Fibroblast of upper back skin (primary cell): ENCODE measurements at regions not wholly inside any gene's neighbourhood (a gene's known extent, or its start where the extent isn't known, plus 50 kb on each side); places are given as distances from the start of the nearest gene placed in this dataset.
"Not testable (repeated sequence)": the region's sequence is repeated elsewhere in the genome, so short reads cannot be mapped to it uniquely, and the experiment has no call there.

Experiments used
- DNase-seq: peaks from one replicate; pipeline ENCODE4 v3.0.0-alpha.2; 2013

GRCh38 chr7:145784809-145785780, 331.5 kb upstream of the CNTNAP2 start:
- DNase-seq = no peak

DNA sequence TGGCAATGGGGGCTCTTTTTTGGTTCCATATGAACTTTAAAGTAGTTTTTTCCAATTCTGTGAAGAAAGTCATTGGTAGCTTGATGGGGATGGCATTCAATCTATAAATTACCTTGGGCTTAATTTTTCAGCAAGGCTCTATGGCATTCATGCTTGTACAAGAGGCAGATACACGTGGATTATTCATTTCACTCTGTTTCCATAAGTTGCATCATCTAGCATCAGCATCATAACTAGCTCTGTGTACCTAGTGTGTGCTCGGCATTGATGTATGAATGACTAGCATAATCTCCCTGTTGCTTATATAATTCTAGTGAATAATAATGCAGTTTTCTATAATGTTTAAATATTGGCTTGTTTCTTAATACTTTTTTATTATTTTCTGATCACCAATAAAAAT, 335.2 kb upstream of the CNTNAP2 start:
- DNase-seq = not testable (repeated sequence)

GRCh38 chr7:145779140-145779539, 337.5 kb upstream of the CNTNAP2 start:
- DNase-seq = no peak

DNA sequence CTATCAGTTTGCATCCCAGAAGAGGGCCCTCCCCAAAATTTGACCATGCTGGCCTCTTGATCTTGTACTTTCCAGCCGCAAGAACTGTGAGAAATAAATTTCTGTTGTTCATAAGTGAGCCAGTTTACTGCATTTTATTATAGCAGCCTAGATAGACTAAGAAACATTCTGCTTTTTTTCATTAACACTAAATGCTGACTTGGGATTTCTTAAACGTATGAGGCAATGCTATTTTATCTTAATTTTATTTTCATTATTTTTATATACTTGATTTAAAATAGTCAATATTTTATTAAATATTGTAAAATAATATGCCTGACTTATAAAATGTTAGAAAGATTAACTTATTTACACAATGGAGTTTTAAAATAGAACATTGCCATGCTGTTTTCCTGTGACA, 341.8 kb upstream of the CNTNAP2 start:
- DNase-seq = no peak

DNA sequence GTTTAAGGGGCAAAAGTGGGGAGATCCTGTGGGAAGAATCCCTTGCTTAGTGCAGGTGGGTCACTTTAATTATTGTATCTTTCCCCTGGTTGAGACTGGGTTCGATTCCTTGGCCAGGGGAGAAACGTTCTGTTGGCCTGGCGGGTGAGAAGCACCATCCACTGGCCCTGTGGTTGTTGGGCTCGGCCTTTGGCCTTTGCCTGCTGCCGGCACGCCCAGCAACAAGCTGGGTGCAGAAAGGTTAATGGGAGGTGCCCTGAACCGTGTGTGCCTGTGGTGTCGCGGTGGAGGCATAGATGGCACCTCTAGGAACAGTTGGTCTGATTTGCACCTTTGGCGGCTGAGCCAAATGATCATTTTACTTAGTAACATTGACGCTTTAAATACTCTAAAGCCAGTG, 363.6 kb upstream of the CNTNAP2 start:
- DNase-seq = no peak

GRCh38 chr7:145737617-145738016, 379.0 kb upstream of the CNTNAP2 start:
- DNase-seq = no peak

DNA sequence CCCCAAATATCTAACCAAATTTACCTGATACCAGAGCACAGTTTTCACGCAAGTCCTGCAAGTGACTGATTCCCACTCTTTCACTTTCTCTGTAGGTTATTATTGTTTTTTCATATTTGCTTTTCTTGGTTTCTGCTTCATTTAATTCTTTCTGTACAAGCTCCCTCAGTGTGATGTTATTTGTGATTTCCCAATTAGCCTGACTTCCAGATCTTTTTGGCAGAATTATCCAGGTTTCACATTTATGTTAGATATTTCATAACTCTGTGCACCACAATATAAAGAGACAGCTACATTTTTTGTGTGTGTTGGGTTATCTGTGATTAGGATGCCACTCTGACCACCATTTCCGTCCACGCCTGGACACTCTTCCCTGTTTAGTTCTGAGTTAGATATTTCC, 381.5 kb upstream of the CNTNAP2 start:
- DNase-seq = no peak

- DNase-seq = no peak
Measured at GRCh38 chr7:145732521-145732920, 384.1 kb upstream of the CNTNAP2 start.

DNA sequence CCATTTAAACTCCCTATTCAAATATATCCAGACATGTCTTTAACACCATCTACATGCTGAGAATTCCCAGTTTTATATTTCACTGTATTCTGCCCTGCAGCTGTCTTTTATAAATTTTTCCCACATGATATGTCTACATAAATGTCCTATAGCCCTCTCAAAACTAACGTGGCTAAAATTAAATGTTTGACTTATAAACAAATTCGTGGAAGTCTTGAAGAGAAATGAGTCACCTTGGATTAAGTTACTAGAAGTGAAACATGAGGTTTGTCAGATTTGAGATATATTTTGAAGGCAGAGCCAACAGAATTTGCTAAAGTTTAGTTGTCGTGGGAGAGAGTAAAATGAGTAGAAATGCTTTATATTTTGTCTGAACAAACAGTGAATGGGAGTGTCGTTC, 386.9 kb upstream of the CNTNAP2 start:
- DNase-seq = no peak

DNA sequence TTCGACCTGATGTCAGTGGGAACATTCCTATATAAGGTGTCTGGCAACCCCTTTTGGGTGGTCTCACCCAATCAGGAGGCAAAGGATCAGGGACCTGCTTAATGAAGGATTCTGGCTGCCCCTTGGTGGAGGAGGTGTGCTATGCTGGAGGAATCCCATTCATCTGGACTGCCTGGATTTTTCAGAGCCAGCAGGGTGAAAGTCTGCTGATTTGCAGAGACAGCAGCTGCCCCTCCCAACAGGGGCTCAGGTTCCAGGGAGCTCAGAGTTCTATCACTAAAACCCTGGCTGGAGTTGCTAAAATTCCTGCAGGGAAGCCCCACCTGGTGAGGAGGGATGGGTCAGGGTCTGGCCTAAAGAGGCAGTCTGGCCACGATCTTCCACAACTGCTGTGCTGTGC, 398.5 kb upstream of the CNTNAP2 start:
- no peak for DNase-seq

DNA sequence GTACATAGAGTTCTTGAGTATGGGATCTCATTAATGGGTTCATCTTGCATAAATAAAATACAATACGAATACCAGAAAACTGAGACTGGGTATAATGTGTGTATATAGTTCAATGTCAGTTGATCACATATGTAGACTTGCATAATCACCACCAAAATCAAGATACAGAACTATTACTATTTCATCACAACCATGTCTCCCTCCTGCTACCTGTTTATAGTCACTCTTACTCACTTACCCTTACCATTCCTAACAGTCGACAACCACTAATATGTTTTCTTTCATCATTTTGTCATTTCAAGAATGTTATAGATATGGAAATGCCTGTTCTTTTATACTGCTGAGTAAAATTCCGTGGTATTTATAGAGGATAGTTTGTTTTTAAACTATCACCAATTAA, 416.1 kb upstream of the CNTNAP2 start:
- DNase-seq = no peak

DNA sequence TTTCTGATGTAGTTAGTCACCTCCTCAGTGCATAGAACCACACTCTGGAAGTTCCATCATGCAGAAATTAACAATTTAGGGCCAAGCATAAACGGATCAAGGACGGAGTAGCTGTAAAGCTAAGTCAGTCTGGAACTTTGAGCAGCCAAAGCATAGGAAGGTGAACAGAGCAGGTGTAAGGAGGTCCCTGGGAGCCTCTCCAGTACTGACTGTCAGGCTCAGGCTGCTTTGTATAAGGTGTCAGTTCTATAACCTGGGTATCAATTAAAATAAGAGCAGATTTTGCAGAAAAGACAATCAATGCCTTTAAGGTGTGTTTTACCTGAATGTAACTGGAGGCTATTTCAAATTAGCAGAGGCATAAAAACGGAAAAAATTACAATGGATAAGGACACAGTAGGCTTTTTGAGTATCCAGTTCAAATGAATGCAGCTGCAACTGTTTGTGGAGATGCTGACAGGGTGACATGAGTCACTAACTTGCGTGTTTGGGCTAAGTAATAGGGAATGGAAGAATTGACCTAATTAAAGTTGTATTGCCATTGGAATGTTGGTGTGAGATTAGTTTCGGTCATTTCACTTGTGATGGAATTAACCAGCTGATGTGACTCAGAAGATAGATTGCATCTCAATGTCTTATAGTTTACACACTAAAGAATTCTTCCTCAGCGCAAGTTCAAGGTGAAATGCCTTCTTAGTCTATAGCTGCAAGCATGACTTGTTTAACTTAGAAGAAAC, 417.9 kb upstream of the CNTNAP2 start:
- peak; percentile 72 for DNase-seq

- not testable (repeated sequence) for DNase-seq
Measured at GRCh38 chr7:145697412-145698107, 419.0 kb upstream of the CNTNAP2 start.

DNA sequence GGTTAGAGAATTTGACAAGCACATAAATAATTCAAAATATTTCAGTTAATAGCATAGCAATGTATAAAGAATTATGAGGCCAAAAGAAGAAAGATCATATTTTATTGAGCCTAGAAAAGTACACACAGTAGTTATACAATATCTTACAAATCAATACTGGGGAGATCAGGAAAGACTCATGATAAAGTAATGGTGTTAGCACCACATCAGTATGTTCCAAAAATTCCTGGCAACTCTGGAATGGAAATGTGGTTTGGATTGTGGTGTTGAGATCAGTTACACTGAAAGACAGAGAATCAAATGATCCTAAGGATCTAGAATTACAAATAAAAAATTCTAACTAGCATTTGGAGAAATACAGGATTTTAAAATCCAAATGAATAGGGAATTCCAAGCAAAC, 420.5 kb upstream of the CNTNAP2 start:
- DNase-seq = peak; percentile 52

GRCh38 chr7:145692237-145692950, 424.2 kb upstream of the CNTNAP2 start:
- DNase-seq = peak; percentile 29

DNA sequence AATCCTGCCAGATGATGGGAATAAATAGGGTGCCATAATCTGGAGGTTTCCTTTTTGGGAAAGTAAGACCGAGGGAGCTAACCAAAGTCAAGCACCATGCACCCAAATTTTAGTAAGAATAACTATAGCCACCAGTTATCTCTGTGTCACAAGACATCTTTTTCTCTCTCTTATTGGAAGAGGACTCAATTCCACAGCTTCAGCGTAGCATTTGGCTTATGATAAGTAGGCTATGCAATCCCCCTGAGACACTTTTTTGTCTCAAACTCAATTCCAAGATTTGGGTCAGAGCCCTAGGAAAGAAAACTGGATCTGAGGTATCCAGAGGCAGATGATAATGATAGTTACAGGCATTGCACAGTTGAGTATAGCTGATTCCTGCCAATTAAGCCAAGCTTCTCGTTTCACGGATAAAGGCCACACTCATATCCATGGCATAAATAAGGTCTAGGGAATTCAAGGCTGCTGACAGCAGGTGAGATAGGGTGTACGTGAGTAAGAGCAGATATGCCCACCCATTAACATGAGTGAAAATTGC, 425.2 kb upstream of the CNTNAP2 start:
- DNase-seq = no peak

DNA sequence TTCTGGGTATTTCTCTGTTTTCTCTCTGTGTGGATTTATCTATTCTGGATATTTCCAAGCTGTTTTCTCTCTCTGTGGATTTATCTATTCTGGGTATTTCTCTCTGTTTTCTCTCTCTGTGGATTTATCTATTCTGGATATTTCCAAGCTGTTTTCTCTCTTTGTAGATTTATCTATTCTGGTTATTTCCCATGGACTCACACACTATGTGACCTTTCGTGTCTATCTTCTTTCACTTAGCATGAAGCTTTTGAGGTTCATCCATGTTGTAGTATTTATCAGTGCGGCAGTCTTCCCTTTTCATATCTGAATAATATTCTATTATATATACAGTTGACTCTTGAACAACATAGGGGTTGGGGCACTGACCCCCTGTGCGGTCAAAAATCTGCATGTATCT, 435.0 kb upstream of the CNTNAP2 start:
- no peak for DNase-seq

DNA sequence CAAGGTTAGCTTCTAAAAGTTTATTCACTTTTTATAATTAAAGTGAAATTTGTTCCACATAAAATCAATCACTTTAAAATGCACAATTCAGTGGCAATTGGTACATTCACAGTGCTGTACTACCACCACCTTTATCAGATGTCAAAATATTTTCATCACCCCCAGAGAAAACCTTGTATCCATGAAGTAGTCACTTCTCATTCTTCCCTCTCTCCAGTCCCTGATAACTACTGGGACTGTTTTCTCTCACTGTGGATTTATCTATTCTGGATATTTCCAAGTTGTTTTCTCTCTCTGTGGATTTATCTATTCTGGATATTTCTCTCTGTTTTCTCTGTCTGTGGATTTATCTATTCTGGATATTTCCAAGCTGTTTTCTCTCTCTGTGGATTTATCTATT, 435.4 kb upstream of the CNTNAP2 start:
- no peak for DNase-seq

DNA sequence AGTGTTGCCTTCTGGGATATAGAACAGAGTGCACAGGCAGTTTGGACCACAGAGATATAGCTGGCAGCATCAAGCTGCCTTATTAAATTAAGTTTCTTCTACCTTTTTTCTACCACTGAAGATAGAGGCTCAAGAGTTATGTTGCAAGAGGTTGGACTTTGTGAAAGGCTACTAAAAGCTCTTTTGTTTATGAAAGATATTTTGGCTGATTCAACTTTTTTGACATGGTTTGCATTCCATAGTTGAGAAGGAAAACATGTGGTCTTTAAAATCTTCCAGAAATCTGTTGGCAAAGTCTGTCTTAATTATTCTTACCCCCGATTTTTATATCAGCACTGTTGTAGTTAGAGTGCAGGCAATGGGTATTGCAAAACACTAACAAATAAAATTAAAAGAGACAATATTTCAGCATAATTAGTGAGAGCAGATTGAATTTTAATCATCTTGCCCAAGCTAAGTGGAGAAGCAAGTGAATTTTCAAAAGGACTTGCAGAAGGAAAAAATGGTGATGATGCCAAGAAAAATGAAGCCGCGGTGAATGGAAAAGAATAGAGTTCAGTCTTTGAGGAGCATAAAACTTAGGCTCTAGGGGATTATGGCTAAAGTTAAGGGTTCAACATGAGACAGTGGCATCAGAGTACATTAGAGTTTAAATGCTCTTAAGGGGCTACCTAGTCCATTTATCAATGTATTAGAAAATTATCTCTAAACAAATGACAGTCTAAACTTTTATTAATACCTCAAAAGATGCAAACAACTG, 450.9 kb upstream of the CNTNAP2 start:
- DNase-seq = no peak

DNA sequence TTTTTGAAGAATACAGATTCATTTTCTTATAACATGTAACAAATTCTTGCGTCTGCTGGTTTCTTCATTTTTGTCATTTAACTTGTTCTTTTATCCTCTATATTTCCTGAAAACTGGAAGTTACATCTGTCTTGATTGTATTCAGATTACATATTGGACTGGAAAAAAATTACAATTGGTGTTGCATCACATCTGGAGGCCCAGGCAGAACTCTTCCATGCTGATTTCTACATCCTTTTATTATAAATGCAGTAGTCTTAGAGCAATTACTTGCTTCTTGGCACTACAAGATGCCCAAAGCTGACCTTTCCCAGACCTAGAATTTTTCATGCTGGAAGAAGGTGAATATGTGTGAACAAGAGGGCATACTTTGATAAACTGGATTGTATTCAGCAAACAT, 460.9 kb upstream of the CNTNAP2 start:
- DNase-seq = no peak

GRCh38 chr7:145645135-145645515, 471.5 kb upstream of the CNTNAP2 start:
- no peak for DNase-seq
